ENCODE measurements at regions not wholly inside any gene's neighbourhood (a gene's known extent, or its start where the extent isn't known, plus 50 kb on each side); places are given as distances from the start of the nearest gene placed in this dataset.

- Histone ChIP-seq H2BK20ac (ENCODE audit: low read length) (0 out of 2 replicates have a peak overlapping the region, but pooled peaks have one; percentile 15), H2BK15ac (ENCODE audit: low read length) (no peak overlapping the region), H2BK5ac (ENCODE audit: low read depth, low read length) (no peak overlapping the region), H4K91ac (replicated peaks; ENCODE audit: insufficient read length, low read length) (no peak overlapping the region), H2AFZ (ENCODE audit: low read length) (no peak overlapping the region), H3K36me3 (ENCODE audit: control insufficient read depth in 2 of 4, insufficient read depth in 4 of 4, low read length in 3 of 4) (no peaks in the 10 kb centered on the region), H3K27me3 (replicated peaks in 1 of 4; ENCODE audit: control insufficient read depth in 3 of 4, extremely low read depth in 1 of 4, insufficient read depth in 3 of 4, low read length in 3 of 4) (0 out of 7 replicates have a peak, but pooled peaks cover 0 to 2% (median 0%) of the 10 kb centered on the region in 4 experiments), H3K79me2 (ENCODE audit: control insufficient read depth in 1 of 2, insufficient read depth in 2 of 2, low read length in 2 of 2) (no peaks in the 10 kb centered on the region), H2BK12ac (ENCODE audit: low read depth, low read length) (peak overlapping the region; percentile 27; the same call in 1 of the 2 replicates), H2BK120ac (replicated peaks; ENCODE audit: low read depth, low read length) (no peak overlapping the region), H3K18ac (ENCODE audit: extremely low read depth, low read length) (no peak overlapping the region), H3K23me2 (ENCODE audit: low read depth, low read length) (no peaks in the 10 kb centered on the region), H4K8ac (ENCODE audit: extremely low read depth, insufficient read depth, low read length) (no peak overlapping the region), H3K79me1 (ENCODE audit: low read depth, low read length) (no peaks in the 10 kb centered on the region), H2AK5ac (ENCODE audit: low read depth, low read length) (no peak overlapping the region), H3K9ac (replicated peaks in 1 of 4; ENCODE audit: extremely low read depth in 1 of 4, low read depth in 3 of 4, low read length in 3 of 4) (no peak overlapping the region), H3K4me2 (ENCODE audit: insufficient read depth in 1 of 2, low read depth in 2 of 2, low read length in 2 of 2) (no peak overlapping the region), H3K4me1 (replicated peaks in 1 of 4; ENCODE audit: control insufficient read depth in 3 of 4, insufficient read depth in 4 of 4, low read length in 3 of 4) (no peaks in the 10 kb centered on the region; a peak in 2 of 7 replicates), H4K5ac (ENCODE audit: insufficient read length, low read depth, low read length) (no peak overlapping the region), H3K27ac (ENCODE audit: low read depth, low read length) (no peak overlapping the region), H4K20me1 (replicated peaks in 1 of 2; ENCODE audit: control insufficient read depth in 1 of 2, insufficient read depth in 2 of 2, low read length in 2 of 2) (no peaks in the 10 kb centered on the region), H3K23ac (ENCODE audit: insufficient read length) (no peak overlapping the region), H3K56ac (replicated peaks; ENCODE audit: insufficient read length, low read depth, low read length) (no peak overlapping the region), H3K4ac (replicated peaks; ENCODE audit: insufficient read length, low read depth, low read length) (no peak overlapping the region), H3K9me3 (ENCODE audit: insufficient read depth in 2 of 2, low read depth in 1 of 2, low read length in 1 of 2) (0 out of 4 replicates have a peak, but pooled peaks cover 0 to 2% of the 10 kb centered on the region in 2 experiments), H3K14ac (ENCODE audit: insufficient read length) (no peak overlapping the region), H3K4me3 (ENCODE audit: extremely low read depth in 1 of 4, insufficient read depth in 2 of 4, low read depth in 3 of 4, low read length in 4 of 4) (no peak overlapping the region)
- WGBS, 2 experiments (ENCODE audit: extremely low coverage in 1 of 2, insufficient coverage in 1 of 2, insufficient read length in 1 of 2, insufficient replicate concordance in 2 of 2, low coverage in 1 of 2, low lambda C conversion rate in 2 of 2, missing lambda C conversion rate in 1 of 2) = 90% methylated on average over 9 of the region's 9 CpGs; no CpG with 5 or more reads in 1 of the 2 experiments
- no peak for TF ChIP-seq KDM5A (IDR thresholded peaks at IDR 0.05; ENCODE audit: low read length)
- TF ChIP-seq RFX5 (IDR thresholded peaks at IDR 0.05; ENCODE audit: borderline replicate concordance, low read depth, low read length) = no peak
- CTCF ChIA-PET (ENCODE audit: partially characterized antibody) = interaction anchor here (1.3 kb wide), 1 partner anchor 16 kb away, joined by 4 read pairs; no protein-coding TSS in a partner anchor
- FAIRE-seq (no peak), DNase-seq (ENCODE audit: low read depth in 1 of 2, low spot score in 2 of 2) (peak in 1 of 2 experiments; percentile 34)
- POLR2A ChIA-PET (ENCODE audit: partially characterized antibody) = no interaction called here
These were observed 153.5 kb upstream of the IRX2 start for GRCh38 chr5:2904956-2905355.
